HEK293T (cell line): ENCODE measurements at regions not wholly inside any gene's neighbourhood (a gene's known extent, or its start where the extent isn't known, plus 50 kb on each side); places are given as distances from the start of the nearest gene placed in this dataset.

Experiments used
- ELF4 ChIP-seq: fragments of 450-650 bp; IDR thresholded peaks from 2 replicates; pipeline ENCODE4 v1.6.1; 2017; ENCODE audit warnings: antibody characterized with exemption
- FOXK2 ChIP-seq: fragments of 450-650 bp; IDR thresholded peaks from 2 replicates; pipeline ENCODE4 v1.6.1; 2016; ENCODE audit warnings: mild to moderate bottlenecking
- L3MBTL2 ChIP-seq: fragments of 450-650 bp; conservative IDR thresholded peaks from 2 replicates; pipeline ENCODE4 v1.6.1; 2016; ENCODE audit warnings: mild to moderate bottlenecking
- NFRKB ChIP-seq: fragments of 450-650 bp; IDR thresholded peaks from 2 replicates; pipeline ENCODE4 v1.6.1; 2016; ENCODE audit warnings: mild to moderate bottlenecking, moderate library complexity
- SP1 ChIP-seq: fragments of 450-650 bp; IDR thresholded peaks from 2 replicates; pipeline ENCODE4 v1.6.1; 2017
- SUZ12 ChIP-seq: fragments of 450-650 bp; IDR thresholded peaks from 2 replicates; pipeline ENCODE4 v1.6.1; 2016; ENCODE audit warnings: mild to moderate bottlenecking
- TARDBP ChIP-seq: fragments of 450-650 bp; IDR thresholded peaks from 2 replicates; pipeline ENCODE4 v1.6.1; 2016
- ZNF384 ChIP-seq: fragments of 450-650 bp; IDR thresholded peaks from 2 replicates; pipeline ENCODE4 v1.6.1; 2016

DNA sequence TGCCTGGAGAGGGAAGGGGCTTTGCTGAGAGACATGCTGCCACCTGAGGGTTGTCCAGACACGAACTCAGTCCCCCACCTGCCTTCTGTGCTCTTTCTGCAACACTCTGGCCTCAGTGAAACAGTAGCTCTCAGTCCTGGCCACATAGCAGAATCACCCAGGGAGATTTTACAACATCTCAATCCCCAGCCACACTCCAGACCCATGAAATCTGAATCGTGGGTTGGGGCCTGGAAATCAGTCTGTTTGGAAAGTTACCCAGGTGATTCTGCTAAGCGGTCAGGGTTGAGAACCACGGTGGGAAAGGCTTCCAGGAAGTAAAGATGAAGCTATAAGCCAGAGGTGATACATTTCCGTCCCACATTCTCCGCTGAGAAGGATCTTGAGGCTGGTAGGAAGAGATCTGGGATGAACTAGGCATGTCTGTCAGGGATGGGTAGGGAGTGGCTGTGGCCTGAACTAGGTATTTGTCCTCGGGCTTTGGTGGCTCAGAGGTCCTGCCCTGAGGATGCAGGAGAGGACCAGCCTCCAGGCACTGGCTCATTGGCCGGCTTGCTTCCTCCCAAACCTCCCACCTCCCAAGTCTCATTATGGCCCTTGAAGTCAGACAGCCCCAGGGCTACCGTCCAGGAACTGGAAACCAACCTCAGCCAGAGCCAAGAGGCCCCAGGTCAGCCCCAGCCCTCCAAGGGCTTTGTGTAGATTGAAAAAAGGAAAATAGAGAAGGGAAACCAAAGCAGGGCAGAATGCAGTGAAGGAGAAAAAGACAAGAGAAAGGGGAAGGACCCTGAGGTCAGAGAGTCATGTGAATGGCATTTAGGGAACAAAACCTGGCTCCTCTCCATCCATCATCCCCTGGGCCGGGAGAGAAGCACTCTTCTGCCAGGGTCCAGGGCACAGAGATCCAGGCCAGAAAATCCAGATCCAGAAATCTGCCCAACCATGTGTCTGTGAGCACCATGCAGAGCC, 119.6 kb downstream of the ZFP36L2 start:
- no peak for TF ChIP-seq SUZ12
- no peak for TF ChIP-seq L3MBTL2
- no peak for TF ChIP-seq NFRKB
- no peak for TF ChIP-seq ZNF384
- TF ChIP-seq ELF4, result no peak
- TF ChIP-seq FOXK2, result no peak
- no peak for TF ChIP-seq TARDBP
- no peak for TF ChIP-seq SP1
